Pancreas (tissue), 10 donors: ENCODE measurements at regions not wholly inside any gene's neighbourhood (a gene's known extent, or its start where the extent isn't known, plus 50 kb on each side); places are given as distances from the start of the nearest gene placed in this dataset.
"Not testable (repeated sequence)": the region's sequence is repeated elsewhere in the genome, so short reads cannot be mapped to it uniquely, and the experiment has no call there.

Source experiments
- ATAC-seq, 4 donors: fragments of 200-7000 bp; cut with Tn5 transposase; one replicate each; pipeline versions ENCODE4 v1.8.0 to v1.9.1; 2020; ENCODE audit warnings: mild to moderate bottlenecking in 4 of 4, moderate library complexity in 4 of 4
- DNase-seq, 6 donors: peaks; one replicate each; pipeline ENCODE4 v3.0.0-alpha.2; 2020
- FAIRE-seq: peaks from 2 replicates; lab custom pipeline; 2012; peaks lifted over from hg19 to GRCh38; lab: Jason Lieb, UNC
- H3K27ac ChIP-seq, 4 donors: fragments of 200-600 bp; sonication (generic); 1 replicate in 3 of 4; 2 replicates in 1 of 4; pipeline versions ENCODE4 v1.5.0 to v1.8.0; 2020
- H3K27me3 ChIP-seq, 4 donors: fragments of 200-600 bp; one replicate each; pipeline ENCODE4 v1.8.0; 2021
- H3K36me3 ChIP-seq, 3 donors: fragments of 200-600 bp; sonication (generic) in 1 of 3; one replicate each; pipeline versions ENCODE4 v1.5.0 to v1.8.0; 2020 to 2021
- H3K4me1 ChIP-seq, 3 donors: fragments of 200-600 bp; one replicate each; pipeline ENCODE4 v1.8.0; 2021
- H3K4me3 ChIP-seq, 4 donors: fragments of 200-600 bp; sonication (generic) in 2 of 4; one replicate each; pipeline versions ENCODE4 v1.5.0 to v1.8.0; 2020 to 2021
- H3K9me3 ChIP-seq, 4 donors: fragments of 200-600 bp; one replicate each; pipeline ENCODE4 v1.8.0; 2021
- CTCF ChIP-seq, 4 donors: fragments of 200-600 bp; sonication (generic) in 3 of 4; IDR thresholded peaks; one replicate each; pipeline versions ENCODE4 v1.5.0 to v1.8.0; 2021; ENCODE audit warnings: antibody characterized with exemption in 4 of 4
- WGBS, 2 donors: extraction: QIAGEN DNeasy Blood & Tissue Kit; methylation state at CpG; one replicate each; pipeline ENCODE4 v1.1.7; 2013; 5-methylcytosine and 5-hydroxymethylcytosine counted together
- intact Hi-C, 3 donors: fragments of 100-400 bp; cut with DNase I; formaldehyde crosslinking; loops; one replicate each; pipeline versions ENCODE4 v1.11.1 to v1.14.2; 2022
- donor health status: healthy with polysubstance abuse.
- donor health status: DM: no; HTN: no; CAD: no; lungs with moderate emphysema.
- donor health status: DM: no; HTN: no; CAD: no.
- donor health status: control.
- donor health status: control.
- donor health status: Bipolar disorder and iron deficiency.
- donor health status: DM: yes; HTN: yes; CAD: no.
- donor health status: DM: no; HTN: no; CAD: no.
- donor health status: DM: no; HTN: no; CAD: no.
- donor health status: DM: yes; HTN: yes; CAD: no.

GRCh38 chr12:94916663-94917062 is 86.8 kb downstream of the NDUFA12 start:
- no peak for ATAC-seq

GRCh38 chr12:94909663-94910062 is 93.8 kb downstream of the NDUFA12 start:
- H3K36me3 ChIP-seq = no peaks in the 10 kb centered on the region
- H3K27ac ChIP-seq = no peak overlapping the region
- ATAC-seq (no peak), FAIRE-seq (no peak), DNase-seq (no peak)
- 65 to 81% methylated on average over 4 of the region's 4 CpGs for WGBS, 2 donors
- TF ChIP-seq CTCF (IDR thresholded peaks at IDR 0.05) = no peak
- intact Hi-C loops = no loop called here
- no peaks in the 10 kb centered on the region for H3K4me1 ChIP-seq
- H3K27me3 ChIP-seq = no peaks in the 10 kb centered on the region
- no peak overlapping the region for H3K4me3 ChIP-seq
- H3K9me3 ChIP-seq = no peaks in the 10 kb centered on the region

More at GRCh38 chr12:94916663-94917062, 86.8 kb downstream of the NDUFA12 start:
- TF ChIP-seq CTCF (IDR thresholded peaks at IDR 0.05) = no peak
- Histone ChIP-seq H3K36me3 (no peaks in the 10 kb centered on the region), H3K27ac (no peak overlapping the region), H3K27me3 (no peaks in the 10 kb centered on the region), H3K9me3 (no peaks in the 10 kb centered on the region), H3K4me3 (no peak overlapping the region), H3K4me1 (no peaks in the 10 kb centered on the region)
- intact Hi-C loops = no loop called here
- FAIRE-seq = no peak
- 86 to 87% methylated on average over 6 of the region's 6 CpGs for WGBS, 2 donors
- no peak for DNase-seq

- H3K27me3 ChIP-seq, H3K9me3 ChIP-seq, ATAC-seq, FAIRE-seq, H3K4me1 ChIP-seq, intact Hi-C loops, H3K27ac ChIP-seq, H3K4me3 ChIP-seq, DNase-seq, H3K36me3 ChIP-seq: not testable (repeated sequence)
- 85% methylated on average over 4 of the region's 4 CpGs for WGBS, 2 donors
These were observed 97.7 kb downstream of the NDUFA12 start for GRCh38 chr12:94905749-94906148.

DNA sequence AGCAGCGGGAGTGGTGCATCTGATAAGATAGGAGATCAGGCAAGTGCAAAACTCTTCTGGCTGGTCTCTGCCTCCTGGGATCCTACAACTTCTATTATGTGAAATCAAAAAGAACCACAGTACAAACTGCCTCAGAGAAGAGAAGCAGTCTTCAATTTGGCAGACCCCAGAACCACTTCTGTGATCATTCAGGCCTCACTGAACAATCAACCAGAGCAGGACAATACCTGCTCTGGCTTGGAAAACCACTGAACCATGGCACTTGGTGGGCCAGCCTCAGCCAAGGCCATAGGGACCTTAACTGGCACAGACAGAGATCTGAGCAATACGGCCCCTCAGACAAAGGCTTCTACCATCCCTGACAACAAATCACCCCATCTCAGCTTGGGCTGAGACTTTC is 103.0 kb downstream of the NDUFA12 start:
- H3K36me3 ChIP-seq = no peaks in the 10 kb centered on the region
- TF ChIP-seq CTCF (IDR thresholded peaks at IDR 0.05) = no peak
- intact Hi-C loops = no loop called here
- FAIRE-seq (no peak), DNase-seq (no peak), ATAC-seq (no peak)
- H3K4me1 ChIP-seq = no peaks in the 10 kb centered on the region
- no peaks in the 10 kb centered on the region for H3K9me3 ChIP-seq
- H3K4me3 ChIP-seq = no peak overlapping the region
- no peak overlapping the region for H3K27ac ChIP-seq
- H3K27me3 ChIP-seq = no peaks in the 10 kb centered on the region
- WGBS, 2 donors = 58 to 89% methylated on average over 2 of the region's 2 CpGs

DNA sequence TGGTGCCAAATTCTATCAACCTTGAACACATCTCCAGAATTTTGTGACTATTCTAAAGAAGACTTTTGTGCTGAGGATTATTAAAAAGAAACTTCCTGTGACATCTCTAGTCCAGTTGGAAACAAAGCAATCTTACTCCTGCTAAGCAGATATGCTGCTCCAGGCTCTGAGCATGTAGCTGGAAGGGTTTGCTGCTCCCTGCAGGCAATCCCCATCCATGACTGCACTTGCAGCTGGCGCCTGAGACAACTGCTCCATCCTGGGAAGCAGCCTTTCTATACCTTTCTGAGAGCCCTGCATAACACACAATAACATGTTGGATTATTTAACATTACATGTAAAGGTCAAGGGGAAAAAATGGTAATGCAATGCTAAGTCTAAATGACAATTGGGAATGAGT is 105.1 kb downstream of the NDUFA12 start:
- H3K36me3 ChIP-seq = no peaks in the 10 kb centered on the region
- no peak overlapping the region for H3K4me3 ChIP-seq
- intact Hi-C loops = no loop called here
- no peaks in the 10 kb centered on the region for H3K4me1 ChIP-seq
- 63 to 77% methylated on average over 1 of the region's 1 CpG for WGBS, 2 donors
- FAIRE-seq (no peak), DNase-seq (no peak), ATAC-seq (no peak)
- no peaks in the 10 kb centered on the region for H3K27me3 ChIP-seq
- no peaks in the 10 kb centered on the region for H3K9me3 ChIP-seq
- no peak for TF ChIP-seq CTCF (IDR thresholded peaks at IDR 0.05)
- H3K27ac ChIP-seq = no peak overlapping the region
